Stimulated activated CD4-positive, alpha-beta T cell treated with anti-CD3 and anti-CD28 coated beads, Interleukin-2, amount 100 ng/mL, for 24 hours (primary cell): ENCODE measurements at regions not wholly inside any gene's neighbourhood (a gene's known extent, or its start where the extent isn't known, plus 50 kb on each side); places are given as distances from the start of the nearest gene placed in this dataset.

Experiments
- DNase-seq, 2 donors: peaks; one replicate each; pipeline ENCODE4 v3.0.0-alpha.2; 2020

DNA sequence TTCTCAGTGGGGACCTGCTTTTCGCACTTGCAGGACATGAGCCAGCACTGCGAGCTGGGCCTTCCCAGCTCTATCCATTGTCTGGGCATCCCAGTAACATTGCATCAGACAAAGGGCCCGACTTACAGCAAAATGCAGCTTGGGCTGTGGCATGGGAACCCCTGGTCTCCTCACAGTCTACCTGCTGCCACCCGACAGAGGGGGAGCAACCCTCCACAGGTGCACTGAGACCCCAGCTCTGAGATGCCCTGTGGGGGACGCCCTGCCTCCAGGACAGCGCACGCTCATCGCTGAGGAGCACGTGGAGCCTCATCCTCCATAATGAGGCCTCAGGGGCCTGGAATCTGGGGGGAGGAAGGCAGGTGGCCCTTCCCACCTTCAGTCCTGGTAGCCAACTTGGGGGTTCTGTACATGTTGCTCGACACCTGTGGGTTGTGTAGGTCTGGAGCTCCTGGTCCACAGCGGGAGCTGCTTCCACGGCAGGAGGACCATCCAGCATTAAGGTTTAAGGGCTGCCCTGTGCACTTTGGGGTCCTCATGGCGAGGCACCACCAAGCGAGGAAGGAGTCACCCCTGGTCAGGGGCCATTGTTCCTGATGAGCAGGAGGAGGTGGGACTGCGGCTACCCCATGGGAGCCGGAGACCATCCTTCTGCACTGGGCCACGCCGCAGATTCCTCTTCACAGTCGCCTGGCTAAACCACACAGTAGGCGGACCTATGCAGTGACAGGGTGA is 376.5 kb upstream of the IRX1 start:
- no peak for DNase-seq

DNA sequence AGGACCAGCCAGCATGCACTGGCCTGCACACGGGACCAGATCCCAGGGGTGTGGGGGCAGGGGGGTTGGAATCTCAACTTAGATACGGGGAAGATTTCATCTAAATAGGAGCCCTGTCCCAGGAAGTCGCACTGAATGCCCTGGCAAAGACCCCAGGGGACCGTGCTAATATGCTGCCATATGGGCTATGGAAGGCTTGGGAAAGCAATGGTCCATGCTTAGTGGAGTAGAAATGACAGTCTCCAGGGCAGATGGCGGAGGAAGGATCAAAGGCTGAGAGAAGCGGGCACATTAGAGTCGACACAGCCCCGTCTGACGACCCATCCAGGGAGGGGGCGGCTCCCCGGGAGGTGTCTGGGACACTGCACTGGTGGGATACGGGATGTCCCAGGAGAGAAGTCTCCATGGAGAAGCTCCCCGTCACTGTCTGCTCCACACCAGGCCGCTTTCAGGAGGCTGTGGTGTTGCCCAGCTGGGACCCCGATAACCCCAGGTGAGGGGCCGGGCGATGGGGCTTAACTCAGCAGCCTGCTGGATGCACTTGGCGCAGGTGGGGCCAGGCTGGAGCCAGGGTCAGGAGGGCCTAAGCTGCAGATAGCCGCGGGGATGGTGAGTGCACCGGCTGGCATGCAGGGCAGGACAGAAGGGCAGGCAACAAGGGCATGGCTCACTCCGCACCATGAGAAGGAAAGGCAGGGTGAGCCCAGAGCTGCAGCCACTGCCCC is 377.7 kb upstream of the IRX1 start:
- no peak for DNase-seq

DNA sequence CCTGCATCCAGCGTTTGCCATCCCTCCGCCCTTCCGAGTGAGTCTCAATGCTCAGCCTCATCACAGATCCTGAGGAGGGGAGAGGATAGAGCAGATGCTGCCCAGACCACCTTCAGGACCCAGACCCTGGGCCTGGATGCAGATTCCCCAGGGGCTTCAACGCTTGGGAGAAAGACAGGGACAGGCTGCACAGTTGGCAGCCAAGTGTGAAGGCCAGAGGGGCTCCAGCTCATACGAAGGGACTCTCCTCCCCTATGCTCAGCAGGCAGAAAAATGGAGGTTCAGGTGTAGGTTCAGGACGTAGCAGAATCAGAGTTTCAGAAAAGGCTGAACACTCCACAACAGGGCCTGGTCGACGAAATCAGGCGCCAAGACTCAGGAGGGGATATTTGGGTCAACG is 378.5 kb upstream of the IRX1 start:
- DNase-seq = no peak

DNA sequence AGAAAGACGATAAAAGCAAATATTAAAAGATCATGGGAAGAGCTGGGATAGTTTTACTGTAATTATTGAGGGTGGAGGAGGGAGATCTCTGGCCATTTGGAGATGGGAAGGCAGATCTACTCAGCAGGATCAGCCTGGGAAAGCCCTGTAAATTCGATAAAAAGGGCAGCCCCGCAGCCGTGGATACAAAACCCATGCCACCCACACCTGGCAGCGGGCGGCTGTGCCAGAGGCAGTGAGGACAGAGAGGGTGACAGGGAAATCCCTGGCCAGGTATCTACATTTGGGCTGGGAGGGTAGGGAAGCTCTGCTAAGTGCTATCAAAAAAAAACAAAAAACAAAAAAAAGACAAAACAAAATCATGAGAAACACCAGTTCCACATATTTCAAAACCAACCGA is 379.2 kb upstream of the IRX1 start:
- no peak for DNase-seq

DNA sequence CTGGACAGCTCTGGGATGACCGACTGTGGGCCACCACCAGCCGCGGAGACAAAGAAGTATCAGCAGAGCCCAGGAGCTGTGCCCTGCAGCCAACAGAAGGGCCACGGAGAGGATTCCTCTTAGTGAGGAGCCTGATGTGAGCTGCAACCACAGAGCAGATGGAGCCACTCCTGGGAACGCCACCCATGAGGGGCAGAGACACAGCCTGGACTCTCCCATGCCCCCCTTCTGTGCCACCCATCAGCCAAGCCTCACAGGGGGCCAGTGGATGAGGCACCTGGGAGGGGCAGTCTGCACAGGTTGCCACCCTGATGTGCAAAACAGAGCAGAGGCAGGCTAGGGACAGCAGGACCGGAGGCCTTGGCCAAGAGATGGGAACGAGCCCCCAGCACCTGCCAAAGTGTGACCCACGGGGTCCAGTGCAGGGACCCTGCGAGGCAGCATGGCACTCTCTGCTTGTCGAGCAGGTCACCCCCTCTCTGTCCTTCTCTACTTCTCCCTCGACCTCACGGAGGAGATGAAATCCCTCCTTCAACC is 380.7 kb upstream of the IRX1 start:
- no peak for DNase-seq

DNA sequence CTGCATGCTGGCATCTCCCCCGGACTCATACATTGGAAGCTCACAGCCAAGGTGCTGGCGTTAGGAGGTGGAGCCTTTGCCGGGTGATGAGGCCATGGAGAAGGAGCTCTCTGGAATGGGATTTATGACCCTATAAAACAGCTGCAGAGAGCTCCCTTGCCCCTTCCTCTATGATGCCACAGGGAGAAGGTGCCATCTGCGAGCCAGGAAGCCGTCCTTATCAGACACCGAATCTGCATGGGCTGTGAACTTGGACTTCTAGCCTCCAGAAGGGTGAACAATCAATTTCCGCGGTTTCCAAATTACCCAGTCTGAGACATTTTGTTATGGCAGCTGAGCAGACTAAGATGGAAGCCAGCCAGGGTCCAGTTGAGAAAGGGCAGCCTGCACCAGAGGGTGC is 381.2 kb upstream of the IRX1 start:
- no peak for DNase-seq

DNA sequence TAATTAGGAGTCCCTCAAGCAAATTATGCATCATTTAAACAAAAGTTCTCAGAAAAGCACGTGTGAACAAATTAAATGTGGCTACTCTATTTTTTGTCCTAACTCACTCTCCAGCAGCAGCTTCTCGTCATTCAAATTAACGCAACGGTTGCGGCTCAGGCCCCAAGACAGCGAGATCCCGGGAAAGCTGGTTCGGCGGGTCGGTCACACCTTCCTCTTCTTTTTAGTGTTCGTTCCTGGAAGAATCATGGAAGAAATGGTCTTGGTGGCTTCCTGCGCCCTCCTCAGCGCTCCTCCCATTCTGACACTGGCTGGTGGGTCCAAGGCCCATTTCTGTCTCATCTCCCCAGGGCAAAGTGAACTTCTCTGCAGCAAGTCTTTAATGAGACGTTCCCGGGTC is 382.8 kb upstream of the IRX1 start:
- DNase-seq = no peak

DNA sequence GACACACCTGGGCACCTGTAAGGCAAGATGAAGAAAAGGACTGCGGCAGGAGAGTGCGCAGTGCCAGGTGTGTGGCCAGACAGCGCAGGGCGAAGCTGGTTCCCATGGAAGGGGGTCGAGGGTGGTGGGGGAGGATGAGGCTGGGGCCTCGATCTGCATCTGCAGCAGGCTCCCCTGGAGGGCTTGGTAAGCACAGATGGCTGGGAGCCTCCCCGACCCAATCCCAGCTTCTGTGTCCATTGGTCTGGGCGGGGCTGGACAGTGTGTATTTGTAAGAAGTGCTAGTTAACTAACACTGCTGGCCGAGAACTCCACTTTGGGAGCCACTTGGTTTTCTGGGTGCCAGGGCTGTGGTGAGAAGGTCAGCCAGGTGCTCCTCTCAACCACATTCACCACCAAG is 385.1 kb upstream of the IRX1 start:
- no peak for DNase-seq

DNA sequence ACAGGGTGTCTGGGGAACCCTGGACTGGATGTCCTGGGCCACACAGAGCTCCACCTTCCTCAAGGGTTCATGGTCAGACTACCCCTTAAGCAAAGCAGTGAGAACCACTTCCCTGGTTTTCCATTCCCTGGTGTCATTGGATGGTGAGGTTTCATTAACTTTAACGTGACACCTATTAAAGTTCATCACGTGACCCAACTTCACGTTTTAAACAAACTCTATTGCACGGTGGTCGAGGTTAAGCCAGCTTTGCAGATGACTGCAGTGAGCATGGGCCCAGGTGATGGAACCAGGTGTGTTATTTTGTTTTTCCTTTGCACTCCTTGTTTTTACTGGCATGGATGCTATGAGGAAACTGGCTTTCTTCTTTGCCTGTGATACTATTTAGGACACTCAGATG is 385.7 kb upstream of the IRX1 start:
- DNase-seq = no peak

DNA sequence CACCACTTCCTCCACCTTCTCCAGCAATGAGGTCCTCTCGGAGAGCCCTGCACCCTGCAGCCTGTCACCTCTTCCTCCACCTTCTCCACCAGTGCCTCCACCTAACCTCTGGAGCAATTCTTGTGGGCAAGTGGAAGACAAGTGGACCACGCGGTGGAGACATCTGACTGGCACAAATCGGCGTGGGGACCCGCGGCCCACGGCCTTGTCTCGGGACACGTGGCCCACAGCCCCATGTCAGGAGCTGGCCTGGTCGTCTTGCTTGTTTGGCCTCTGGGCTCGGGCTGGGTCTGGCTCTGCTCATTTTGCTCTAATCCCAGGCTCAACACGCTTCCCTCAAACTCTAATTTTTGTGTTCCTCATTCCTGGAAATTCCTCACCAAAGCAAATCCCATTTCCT is 393.1 kb upstream of the IRX1 start:
- no peak for DNase-seq

DNA sequence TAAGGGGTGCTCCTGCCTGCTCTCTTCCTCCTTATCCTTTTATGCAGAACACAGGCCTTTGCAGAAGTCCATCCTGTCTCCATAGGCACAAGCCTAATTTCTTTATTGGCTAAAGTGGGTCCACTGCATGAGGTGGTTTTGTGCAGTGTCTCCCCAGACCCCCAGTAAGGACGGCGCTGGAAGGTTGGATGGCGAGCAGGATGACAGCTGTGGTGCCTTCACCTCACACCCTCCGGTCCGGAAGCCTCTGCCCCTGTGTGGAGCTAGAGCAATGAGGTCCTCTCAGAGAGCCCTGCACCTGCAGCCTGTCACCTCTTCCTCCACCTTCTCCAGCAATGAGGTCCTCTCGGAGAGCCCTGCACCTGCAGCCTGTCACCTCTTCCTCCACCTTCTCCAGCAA is 393.7 kb upstream of the IRX1 start:
- no peak for DNase-seq

DNA sequence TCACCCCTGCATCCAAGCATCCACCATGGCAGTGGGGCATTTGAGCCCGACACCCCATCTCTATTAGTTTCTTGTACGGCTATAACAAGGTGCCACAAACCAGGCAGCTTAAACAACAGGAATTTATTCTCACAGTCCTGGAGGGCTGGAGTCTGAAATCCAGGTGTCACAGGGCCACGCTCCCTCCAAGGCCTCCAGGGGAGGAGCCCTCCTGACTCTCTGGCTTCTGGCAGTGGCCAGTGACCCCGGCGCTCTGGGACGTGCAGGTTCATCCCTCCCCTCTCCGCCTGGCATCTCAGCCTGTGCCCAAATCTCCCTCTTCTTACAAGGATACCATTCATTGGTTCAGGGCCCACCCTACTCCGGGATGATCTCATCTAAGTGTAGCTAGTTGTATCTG is 394.5 kb upstream of the IRX1 start:
- no peak for DNase-seq

DNA sequence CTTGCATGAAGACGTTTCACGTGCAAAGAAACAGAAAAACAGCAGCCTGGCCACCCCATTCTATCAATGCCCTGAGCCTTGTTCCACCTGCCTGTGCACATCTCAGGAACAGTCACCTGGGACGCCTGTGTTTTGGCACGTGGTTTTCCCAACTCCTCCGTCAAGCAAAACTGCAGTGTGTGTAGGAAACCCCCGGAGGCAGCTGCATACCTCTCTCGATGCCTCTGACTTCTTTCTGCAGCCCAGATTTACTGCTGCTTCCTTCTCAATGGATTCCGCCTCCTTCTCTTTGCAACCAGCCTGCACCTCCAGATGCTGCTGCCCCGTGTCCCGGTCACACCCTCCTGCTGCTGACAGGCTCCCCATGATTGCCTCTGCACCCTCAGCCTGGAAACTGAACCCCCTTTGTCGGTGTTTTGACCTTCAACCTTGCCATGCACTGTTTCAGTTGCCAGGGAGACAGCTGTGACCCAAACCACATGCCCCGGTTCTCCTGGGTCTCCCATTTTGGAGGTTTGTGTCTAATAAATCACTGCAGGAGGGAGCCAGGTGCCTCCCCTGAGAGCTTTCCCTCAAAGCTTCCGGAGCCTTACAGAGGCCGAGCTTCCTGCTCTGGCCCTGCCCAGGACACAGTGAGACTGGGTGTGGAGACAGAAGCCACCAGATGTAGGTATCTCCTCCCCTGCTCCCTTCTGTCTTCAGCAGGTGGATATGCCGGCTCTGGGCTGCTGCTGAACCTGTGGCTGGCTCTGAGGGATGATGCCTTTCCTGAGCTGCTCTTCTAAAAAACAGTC is 395.5 kb upstream of the IRX1 start:
- DNase-seq = no peak

DNA sequence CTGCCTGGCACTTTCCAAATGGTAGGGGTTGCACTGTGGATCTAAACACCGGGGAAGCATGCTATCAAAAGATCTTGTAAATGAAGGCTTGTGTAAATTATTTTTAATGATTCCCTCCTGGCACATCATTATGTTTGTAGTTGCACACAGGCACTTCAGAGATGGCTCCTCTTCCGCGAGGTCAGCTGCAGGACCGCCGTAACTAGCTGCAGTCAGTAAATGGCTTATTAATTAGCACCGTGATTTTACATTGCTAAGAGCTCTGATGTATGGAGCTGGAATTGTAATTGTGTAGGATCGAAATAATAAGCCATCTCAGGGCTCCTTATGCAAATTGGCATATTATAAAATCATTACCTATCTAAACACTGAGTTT is 397.6 kb upstream of the IRX1 start:
- no peak for DNase-seq

DNA sequence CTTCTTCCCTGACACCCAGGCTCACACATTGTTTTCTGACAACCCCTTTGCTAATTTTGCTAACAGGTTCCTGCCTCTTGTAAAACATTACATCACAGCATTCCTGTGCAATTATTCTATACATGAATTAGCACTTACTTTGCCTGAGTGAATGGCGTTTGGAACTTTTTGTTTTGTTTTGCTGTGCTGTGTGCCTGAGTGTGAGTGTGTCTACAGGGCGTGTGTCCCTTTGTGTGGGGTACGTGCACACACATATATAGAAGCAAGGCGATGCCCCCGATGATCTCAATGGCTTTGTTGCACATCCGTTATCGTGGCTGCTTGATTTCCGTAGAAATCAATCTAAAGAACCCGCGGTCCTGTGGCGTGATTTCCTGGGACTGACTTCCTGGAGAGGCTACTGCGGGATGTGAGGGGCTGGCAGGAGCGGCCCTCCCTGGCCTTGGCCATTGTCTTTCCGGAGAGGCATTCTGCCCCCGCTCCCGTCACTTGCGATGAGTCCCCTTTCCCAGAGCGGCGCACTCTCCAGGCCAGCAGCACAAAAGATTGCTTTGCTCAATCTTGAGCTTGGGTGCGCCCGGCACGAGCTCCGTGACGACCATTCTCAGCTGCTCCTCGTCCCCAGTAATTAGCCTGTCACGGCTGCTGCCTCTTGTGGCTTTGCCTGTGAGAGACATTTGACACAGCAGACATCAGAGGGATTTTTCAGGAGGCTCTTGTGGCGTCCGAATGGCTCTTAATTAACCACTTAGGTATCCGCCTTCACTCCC is 398.1 kb upstream of the IRX1 start:
- DNase-seq = no peak

DNA sequence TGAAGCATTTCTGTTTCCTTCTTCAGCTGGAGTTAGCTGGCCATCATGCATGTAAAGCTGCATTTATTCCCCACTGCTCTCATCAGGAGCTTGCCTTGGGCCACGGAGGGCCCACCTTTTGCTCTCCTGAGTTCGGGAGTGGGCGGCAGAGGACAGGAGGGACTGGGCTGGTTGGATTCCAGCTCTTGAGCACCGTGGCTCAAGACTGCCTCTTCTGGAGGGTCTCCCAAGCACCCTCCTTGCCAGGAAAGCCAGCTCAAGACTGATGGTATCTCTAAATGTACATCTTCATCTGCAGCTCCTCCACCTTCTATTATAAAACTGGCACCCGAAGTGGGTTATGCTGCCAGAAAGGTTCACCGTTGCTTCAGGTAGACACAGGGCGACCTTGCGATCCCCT is 399.6 kb upstream of the IRX1 start:
- no peak for DNase-seq

DNA sequence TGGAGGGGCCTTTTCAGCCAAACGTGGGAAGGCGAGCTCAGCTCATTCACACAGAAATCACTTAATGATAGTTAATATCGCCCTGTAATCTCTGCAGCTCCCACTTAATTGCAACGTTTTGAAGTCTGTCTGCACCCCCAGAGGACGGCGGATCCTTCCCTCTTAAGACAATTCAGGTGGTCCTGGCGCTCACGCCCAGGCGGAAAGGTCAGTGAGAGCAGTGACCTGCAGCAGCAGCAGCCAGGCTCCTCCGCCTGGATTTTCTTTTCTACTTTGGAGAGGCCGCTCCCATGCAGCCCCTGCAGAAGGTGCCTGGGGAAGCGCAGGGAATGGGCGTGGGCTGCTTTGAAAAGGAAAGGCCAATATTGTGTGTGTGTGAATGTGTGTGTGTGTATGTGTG is 400.9 kb upstream of the IRX1 start:
- DNase-seq = no peak

DNA sequence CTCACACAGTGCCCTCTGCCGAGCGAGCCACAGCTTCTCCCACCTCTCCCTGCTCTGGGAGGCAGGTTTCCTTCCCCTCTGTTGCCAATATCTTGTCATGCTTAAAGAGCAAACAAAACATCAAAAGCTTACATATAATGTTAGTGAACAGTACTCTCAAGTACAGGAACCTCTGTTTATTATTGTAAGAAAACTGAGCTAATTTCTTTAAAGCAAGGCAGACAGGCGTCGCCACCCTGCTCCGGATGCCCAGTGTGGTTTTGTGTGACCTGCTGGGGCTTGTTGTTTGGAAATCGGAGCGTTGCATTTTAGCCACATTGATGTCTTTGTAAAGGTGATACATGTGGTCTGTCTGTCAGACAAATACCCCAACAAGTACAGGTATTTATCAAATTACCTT is 401.4 kb upstream of the IRX1 start:
- DNase-seq = no peak

DNA sequence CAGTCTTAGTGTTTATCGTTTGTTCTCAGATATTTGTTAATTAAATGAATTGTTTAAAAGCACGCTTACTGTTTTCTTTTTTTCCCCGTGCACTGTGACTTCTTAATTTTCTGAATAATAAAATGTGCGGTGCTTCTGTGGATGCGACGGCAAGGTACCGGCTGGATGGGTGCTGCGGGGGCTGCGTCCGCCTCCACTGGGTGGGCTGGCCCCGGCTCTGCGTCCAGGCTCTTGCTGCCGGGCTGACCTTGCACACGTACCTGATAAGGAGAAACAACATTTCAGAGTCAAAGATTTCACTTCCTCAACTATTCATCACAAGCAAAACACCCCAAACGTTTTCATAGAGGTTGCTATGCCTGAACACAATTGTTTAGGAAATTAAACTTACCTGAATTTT is 404.0 kb upstream of the IRX1 start:
- no peak for DNase-seq

DNA sequence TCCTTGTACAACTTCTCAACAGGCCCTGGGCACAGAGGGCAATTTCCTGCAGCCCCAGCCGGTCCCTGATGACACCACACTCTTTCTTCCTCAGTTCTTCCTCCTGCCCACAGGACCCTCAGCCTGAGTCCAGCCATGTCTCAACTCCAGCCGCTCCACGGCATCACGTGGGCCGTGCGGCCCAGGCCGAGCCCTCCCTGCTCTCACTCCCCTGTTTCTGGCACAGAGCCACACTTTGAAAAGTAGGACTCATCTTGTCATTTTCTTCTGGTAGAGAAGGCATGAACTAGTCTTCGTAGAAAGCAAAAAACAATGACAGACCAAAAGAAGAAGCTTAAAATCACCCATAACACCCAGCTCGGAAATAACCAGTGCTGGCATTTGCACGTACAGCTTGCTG is 404.7 kb upstream of the IRX1 start:
- DNase-seq = no peak

DNA sequence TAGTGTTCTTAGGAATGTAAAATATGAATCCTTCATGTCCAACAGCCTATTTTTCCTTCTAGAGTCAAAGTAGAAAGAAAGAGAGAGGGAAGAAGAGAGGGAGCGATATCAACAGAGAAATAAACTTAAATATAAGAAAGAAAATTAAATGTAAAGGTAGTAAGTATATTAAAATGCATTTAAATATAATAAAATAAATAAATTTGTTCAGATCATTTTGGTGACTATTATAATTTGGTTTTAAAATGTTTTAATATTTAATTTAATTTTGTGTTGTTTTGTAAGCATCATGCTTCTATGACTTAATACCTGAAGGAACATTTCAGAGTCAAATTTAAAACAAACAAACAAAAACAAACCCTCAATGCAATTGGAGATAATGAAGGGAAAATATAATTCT is 405.2 kb upstream of the IRX1 start:
- DNase-seq = no peak

DNA sequence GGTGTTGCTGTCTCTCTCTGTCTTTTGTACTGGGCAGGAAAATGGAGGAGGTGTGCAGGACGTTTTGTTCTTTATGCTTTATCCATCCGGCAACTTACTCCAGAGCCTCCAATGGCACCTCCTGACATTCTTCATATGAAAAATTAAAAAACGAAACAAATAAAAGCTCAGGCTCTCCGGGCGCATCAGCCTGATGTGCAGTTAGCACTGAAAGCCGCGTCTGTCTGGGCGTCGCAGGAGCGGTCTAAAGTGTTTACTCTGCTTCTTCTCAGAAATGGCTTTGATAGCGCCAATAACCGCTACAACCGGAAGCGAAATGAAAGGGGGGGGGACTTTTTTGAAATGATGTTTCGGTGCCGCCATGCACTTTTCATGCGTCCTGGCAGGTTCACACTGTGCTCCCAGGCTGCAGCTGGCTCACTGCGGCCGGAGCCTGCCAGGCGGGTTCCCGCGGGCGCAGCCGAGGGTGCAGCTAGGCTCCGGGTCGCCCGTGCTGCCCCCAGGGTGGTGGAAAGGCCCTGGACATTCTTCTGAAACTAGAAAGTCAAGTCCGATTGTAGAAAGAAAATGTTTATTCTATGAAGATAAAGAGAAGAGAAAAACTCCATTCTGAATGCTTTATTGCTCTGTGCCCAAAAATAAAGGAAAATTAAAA is 407.7 kb upstream of the IRX1 start:
- DNase-seq = no peak
